HEK293 (cell line): ENCODE measurements at regions not wholly inside any gene's neighbourhood (a gene's known extent, or its start where the extent isn't known, plus 50 kb on each side); places are given as distances from the start of the nearest gene placed in this dataset.

Experiments
- CTCF ChIA-PET: fragments of 350-600 bp; formaldehyde crosslinking; extraction: SDS; loops from one replicate; lab custom pipeline; 2021; ENCODE audit warnings: antibody characterized with exemption; lab: Yijun Ruan, JAX
- POLR2A ChIA-PET: fragments of 300-600 bp; formaldehyde crosslinking; extraction: SDS; loops from one replicate; lab custom pipeline; 2020; ENCODE audit warnings: antibody characterized with exemption, inconsistent platforms; lab: Yijun Ruan, JAX
- H3K27ac ChIP-seq: fragments of 200-500 bp; sonication (Bioruptor generic); 2 replicates; pipeline ENCODE4 v1.5.1; 2014; ENCODE audit warnings: low read depth, low read length, control low read depth, inconsistent platforms; ENCODE audit errors: extremely low read depth
- H3K36me3 ChIP-seq, 2 experiments: fragments of 200-500 bp in 1 of 2; sonication (Bioruptor generic) in 1 of 2; 1 replicate in 1 of 2; 2 replicates in 1 of 2; pipeline ENCODE4 v1.5.1; 2014 to 2017; ENCODE audit warnings: inconsistent platforms in 2 of 2, low read length in 2 of 2; ENCODE audit not compliant: control insufficient read depth in 2 of 2, insufficient read depth in 1 of 2
- H3K4me1 ChIP-seq: fragments of 200-500 bp; sonication (Bioruptor generic); 2 replicates; pipeline ENCODE4 v1.5.1; 2014; ENCODE audit warnings: mild to moderate bottlenecking, low read length, inconsistent platforms; ENCODE audit not compliant: control insufficient read depth, insufficient read depth
- H3K4me3 ChIP-seq: 2 replicates; pipeline ENCODE4 v1.5.1; 2011; ENCODE audit warnings: low read depth, mild to moderate bottlenecking, control low read depth, low read length, moderate library complexity
- H3K9me3 ChIP-seq: fragments of 200-500 bp; sonication (Bioruptor generic); 2 replicates; pipeline ENCODE4 v1.5.1; 2014; ENCODE audit warnings: low read depth, low read length, inconsistent platforms; ENCODE audit not compliant: control insufficient read depth, insufficient read depth
- ATF2 ChIP-seq: fragments of 450-650 bp; formaldehyde crosslinking; IDR thresholded peaks from 2 replicates; pipeline ENCODE4 v1.5.1; 2016; ENCODE audit warnings: missing biosample characterization, missing genetic modification characterization, low read depth
- HIC1 ChIP-seq: fragments of 450-650 bp; formaldehyde crosslinking; IDR thresholded peaks from 2 replicates; pipeline ENCODE4 v1.5.1; 2016; ENCODE audit warnings: missing biosample characterization, missing genetic modification characterization
- PRDM4 ChIP-seq: fragments of 450-650 bp; formaldehyde crosslinking; IDR thresholded peaks from 2 replicates; pipeline ENCODE4 v1.5.1; 2017; ENCODE audit warnings: missing biosample characterization, missing genetic modification characterization
- RBAK ChIP-seq: fragments of 450-650 bp; formaldehyde crosslinking; IDR thresholded peaks from 2 replicates; pipeline ENCODE4 v1.5.1; 2016; ENCODE audit warnings: missing biosample characterization, missing genetic modification characterization
- SCRT1 ChIP-seq: fragments of 450-650 bp; formaldehyde crosslinking; IDR thresholded peaks from 2 replicates; pipeline ENCODE4 v1.5.1; 2016; ENCODE audit warnings: missing biosample characterization, missing genetic modification characterization, borderline replicate concordance
- SCRT2 ChIP-seq: fragments of 450-650 bp; formaldehyde crosslinking; IDR thresholded peaks from 2 replicates; pipeline ENCODE4 v1.5.1; 2016; ENCODE audit warnings: missing biosample characterization, missing genetic modification characterization
- YY1 ChIP-seq: fragments of 450-650 bp; formaldehyde crosslinking; IDR thresholded peaks from 2 replicates; pipeline ENCODE4 v1.5.1; 2018; ENCODE audit warnings: missing biosample characterization, missing genetic modification characterization
- ZBTB10 ChIP-seq: fragments of 450-650 bp; formaldehyde crosslinking; IDR thresholded peaks from 2 replicates; pipeline ENCODE4 v1.5.1; 2016; ENCODE audit warnings: missing biosample characterization, missing genetic modification characterization
- ZBTB17 ChIP-seq: fragments of 450-650 bp; formaldehyde crosslinking; IDR thresholded peaks from 2 replicates; pipeline ENCODE4 v1.5.1; 2016; ENCODE audit warnings: missing biosample characterization, missing genetic modification characterization
- ZBTB21 ChIP-seq: fragments of 450-650 bp; formaldehyde crosslinking; IDR thresholded peaks from 2 replicates; pipeline ENCODE4 v1.5.1; 2017; ENCODE audit warnings: missing biosample characterization, missing genetic modification characterization
- ZFP41 ChIP-seq: fragments of 450-650 bp; formaldehyde crosslinking; IDR thresholded peaks from 2 replicates; pipeline ENCODE4 v1.5.1; 2016; ENCODE audit warnings: missing biosample characterization, missing genetic modification characterization, borderline replicate concordance
- ZNF19 ChIP-seq: fragments of 450-650 bp; formaldehyde crosslinking; IDR thresholded peaks from 2 replicates; pipeline ENCODE4; 2016; ENCODE audit warnings: missing biosample characterization, missing genetic modification characterization, low read depth
- ZNF449 ChIP-seq: fragments of 450-650 bp; formaldehyde crosslinking; IDR thresholded peaks from 2 replicates; pipeline ENCODE4 v1.5.1; 2017; ENCODE audit warnings: missing biosample characterization, mild to moderate bottlenecking, missing genetic modification characterization, moderate library complexity
- ZNF600 ChIP-seq: fragments of 450-650 bp; formaldehyde crosslinking; IDR thresholded peaks from 2 replicates; pipeline ENCODE4 v1.5.1; 2016; ENCODE audit warnings: missing biosample characterization, missing genetic modification characterization

- Histone ChIP-seq H3K36me3 (no peaks in the 10 kb centered on the region), H3K9me3 (no peaks in the 10 kb centered on the region), H3K4me1 (no peaks in the 10 kb centered on the region), H3K4me3 (no peak overlapping the region), H3K27ac (no peak overlapping the region)
- TF ChIP-seq ZBTB21 (tag by site-specific recombination) (no peak), HIC1 (tag by site-specific recombination) (no peak), ZNF19 (no peak), ZBTB17 (tag by site-specific recombination) (no peak), SCRT1 (tag by site-specific recombination) (no peak), SCRT2 (tag by site-specific recombination) (no peak), RBAK (tag by site-specific recombination) (no peak), ZNF600 (tag by site-specific recombination) (no peak), PRDM4 (tag by site-specific recombination) (no peak), YY1 (tag by site-specific recombination) (no peak), ZNF449 (tag by site-specific recombination) (no peak), ZFP41 (no peak), ZBTB10 (tag by site-specific recombination) (no peak), ATF2 (tag by site-specific recombination) (no peak)
- POLR2A ChIA-PET: interaction anchor here (0.5 kb wide), 1 partner anchor 450 kb away, joined by 8 read pairs; no protein-coding TSS in a partner anchor
- CTCF ChIA-PET: interaction anchor here (1.2 to 1.7 kb wide), 4 partner anchors 9 to 226 kb away, joined by 3 to 6 read pairs (median 4); no protein-coding TSS in a partner anchor
Observed at GRCh38 chr6:106792536-106793236, 163.3 kb downstream of the QRSL1 start.
